ENCODE measurements at regions not wholly inside any gene's neighbourhood (a gene's known extent, or its start where the extent isn't known, plus 50 kb on each side); places are given as distances from the start of the nearest gene placed in this dataset.

- no peak for DNase-seq
Observed at GRCh38 chr3:130843441-130843840, 50.4 kb upstream of the ATP2C1 start.
